HAP-1 (cell line): ENCODE measurements at regions not wholly inside any gene's neighbourhood (a gene's known extent, or its start where the extent isn't known, plus 50 kb on each side); places are given as distances from the start of the nearest gene placed in this dataset.
A peak's percentile ranks its signal among the peaks of the same experiment; 100 is the strongest.

Experiments
- DNase-seq, 2 experiments: peaks; one replicate each; pipeline ENCODE4 v3.0.0-alpha.2; 2016 to 2020; ENCODE audit warnings: low spot score in 2 of 2
- H3K27me3 ChIP-seq: fragments of 250-450 bp; sonication (Bioruptor Pico); 2 replicates; pipeline ENCODE4 v1.5.1; 2020; ENCODE audit warnings: low read depth, mild to moderate bottlenecking, moderate library complexity
- H3K36me3 ChIP-seq: fragments of 250-450 bp; sonication (Bioruptor Pico); replicated peaks from 2 replicates; pipeline ENCODE4 v1.5.1; 2020; ENCODE audit warnings: mild to moderate bottlenecking
- H3K4me1 ChIP-seq: fragments of 250-450 bp; sonication (Bioruptor Pico); 2 replicates; pipeline ENCODE4 v1.5.1; 2020; ENCODE audit warnings: mild to moderate bottlenecking
- H3K4me3 ChIP-seq: fragments of 250-450 bp; sonication (Bioruptor Pico); 2 replicates; pipeline ENCODE4 v1.5.1; 2020; ENCODE audit warnings: mild to moderate bottlenecking, moderate library complexity
- H3K9me3 ChIP-seq: fragments of 250-450 bp; sonication (Bioruptor Pico); 2 replicates; pipeline ENCODE4 v1.5.1; 2020; ENCODE audit warnings: mild to moderate bottlenecking, moderate library complexity
- in situ Hi-C: fragments of 300-500 bp; cut with MboI; formaldehyde crosslinking; loops from 3 replicates; pipeline ENCODE4 v1.14.3; 2020; ENCODE audit warnings: low sequenced_read_pairs, inconsistent platforms, mixed read lengths

DNA sequence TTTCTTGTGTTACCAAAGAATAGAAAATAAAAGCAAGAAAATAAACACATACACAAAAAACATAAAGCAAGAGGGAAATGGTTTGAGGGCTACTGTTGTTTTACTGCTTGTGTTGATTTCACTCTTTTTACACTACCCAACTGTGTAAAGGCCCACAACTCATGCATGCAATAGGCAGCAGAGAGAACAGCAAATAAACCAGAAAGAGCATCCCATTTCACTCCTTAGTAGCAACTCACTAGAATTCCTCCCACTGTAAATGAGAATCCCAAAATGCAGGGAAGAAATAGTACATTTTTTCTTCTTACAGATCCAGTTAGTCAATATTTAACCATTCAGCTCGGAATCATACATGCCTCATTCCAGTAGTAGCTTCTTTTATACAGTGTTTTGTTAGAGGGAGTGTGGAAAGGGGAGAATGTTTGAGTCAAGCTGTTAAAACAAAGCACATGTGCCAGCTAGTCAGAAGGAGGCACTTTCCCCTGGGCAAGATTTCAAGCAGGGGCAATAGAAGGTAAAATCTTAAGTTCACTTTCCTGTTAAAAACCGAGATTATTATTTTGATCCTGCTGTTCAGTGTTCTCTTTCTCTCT lies 147.2 kb upstream of the FAM98A start:
- no peak overlapping the region for H3K4me3 ChIP-seq
- no peaks in the 10 kb centered on the region for H3K9me3 ChIP-seq
- H3K4me1 ChIP-seq: no peaks in the 10 kb centered on the region
- in situ Hi-C loops: no loop called here
- DNase-seq: no peak
- no peaks in the 10 kb centered on the region for H3K27me3 ChIP-seq
- H3K36me3 ChIP-seq: no peaks in the 10 kb centered on the region

DNA sequence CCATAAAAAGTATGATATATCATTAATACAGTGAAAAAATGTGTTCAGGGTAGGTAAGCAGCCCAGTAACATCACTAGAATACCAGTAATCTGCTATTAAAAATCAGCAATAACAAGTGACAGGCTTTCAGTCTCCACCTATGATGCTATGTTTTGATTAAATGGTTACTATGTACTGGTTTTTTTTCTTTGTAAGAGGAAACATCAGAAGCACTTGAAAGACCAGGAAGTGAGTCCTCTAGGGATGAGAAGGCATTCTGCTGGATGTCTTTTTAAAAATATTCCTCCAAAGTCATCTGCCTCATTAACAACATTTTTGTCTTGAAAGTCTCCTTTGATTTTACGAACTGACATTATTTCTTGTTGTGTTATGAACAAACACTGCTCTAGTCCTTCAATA lies 136.0 kb upstream of the FAM98A start:
- in situ Hi-C loops: no loop called here

DNA sequence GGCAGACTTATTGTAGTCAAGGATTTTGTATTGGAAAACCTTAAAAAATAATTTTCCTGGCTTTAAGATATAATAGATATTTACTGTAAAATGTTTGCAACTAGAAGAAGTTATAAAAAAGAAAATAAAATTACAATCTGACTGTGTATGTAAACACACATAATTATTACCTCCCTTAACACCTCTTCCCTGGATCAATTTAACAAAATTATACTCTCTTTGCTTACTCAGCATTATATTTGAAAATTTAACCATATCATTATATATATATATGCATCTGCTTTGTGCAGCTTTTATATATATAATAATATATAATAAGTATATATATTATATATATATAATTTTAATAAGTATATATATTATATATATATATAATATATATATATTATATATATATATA lies 131.7 kb upstream of the FAM98A start:
- H3K27me3 ChIP-seq: no peaks in the 10 kb centered on the region
- DNase-seq: no peak

More for the DNA sequence above, 136.0 kb upstream of the FAM98A start:
- Histone ChIP-seq H3K9me3 (no peaks in the 10 kb centered on the region), H3K4me3 (no peak overlapping the region), H3K27me3 (no peaks in the 10 kb centered on the region), H3K36me3 (no peaks in the 10 kb centered on the region), H3K4me1 (no peaks in the 10 kb centered on the region)
- no peak for DNase-seq

DNA sequence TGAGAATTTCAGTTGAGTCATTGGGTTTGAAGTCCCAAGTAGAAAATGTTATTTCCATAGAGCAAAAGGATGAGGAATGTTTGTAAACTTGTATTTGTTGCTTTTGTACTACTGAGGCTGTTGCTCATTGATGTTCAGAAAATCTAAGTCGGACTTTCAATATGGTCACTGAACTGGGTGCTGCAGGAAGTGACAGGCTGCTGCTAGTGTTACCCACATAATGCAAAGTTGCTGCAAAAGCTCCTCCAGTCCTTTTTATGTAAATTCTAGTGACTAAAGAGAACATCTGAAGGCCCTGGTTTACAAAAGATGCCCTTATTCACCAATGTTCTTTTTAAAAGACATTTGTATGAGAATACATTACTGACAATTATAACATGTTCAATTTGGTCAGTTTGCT lies 131.1 kb upstream of the FAM98A start:
- no peak for DNase-seq
- Histone ChIP-seq H3K36me3 (no peaks in the 10 kb centered on the region), H3K27me3 (no peaks in the 10 kb centered on the region), H3K4me3 (no peak overlapping the region), H3K9me3 (no peaks in the 10 kb centered on the region), H3K4me1 (no peaks in the 10 kb centered on the region)
- in situ Hi-C loops: no loop called here

More for the DNA sequence above, 131.7 kb upstream of the FAM98A start:
- no peak overlapping the region for H3K4me3 ChIP-seq
- H3K4me1 ChIP-seq: no peaks in the 10 kb centered on the region
- in situ Hi-C loops: no loop called here
- no peaks in the 10 kb centered on the region for H3K36me3 ChIP-seq
- H3K9me3 ChIP-seq: no peaks in the 10 kb centered on the region

DNA sequence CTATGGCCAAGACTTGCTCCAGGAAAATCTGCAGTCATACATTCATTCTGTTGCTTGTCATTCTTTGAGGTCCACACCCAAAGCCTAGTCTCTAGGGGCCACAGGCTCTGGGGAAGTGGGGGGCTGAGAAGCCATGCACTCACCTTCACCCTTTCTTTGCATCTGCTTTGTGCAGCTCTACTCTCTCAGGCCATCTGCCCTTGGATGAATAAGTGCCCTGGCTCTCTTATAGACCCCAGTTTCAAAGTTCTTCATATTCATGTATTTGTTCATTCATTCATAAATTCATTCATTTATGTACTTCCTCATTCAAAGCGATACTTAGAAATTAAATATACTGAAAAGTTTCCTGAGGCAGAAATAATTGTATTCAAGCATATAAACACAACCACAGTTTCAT lies 130.3 kb upstream of the FAM98A start:
- H3K36me3 ChIP-seq: no peaks in the 10 kb centered on the region
- no peak for DNase-seq
- in situ Hi-C loops: no loop called here
- H3K4me1 ChIP-seq: no peaks in the 10 kb centered on the region
- no peak overlapping the region for H3K4me3 ChIP-seq
- H3K9me3 ChIP-seq: no peaks in the 10 kb centered on the region
- no peaks in the 10 kb centered on the region for H3K27me3 ChIP-seq

DNA sequence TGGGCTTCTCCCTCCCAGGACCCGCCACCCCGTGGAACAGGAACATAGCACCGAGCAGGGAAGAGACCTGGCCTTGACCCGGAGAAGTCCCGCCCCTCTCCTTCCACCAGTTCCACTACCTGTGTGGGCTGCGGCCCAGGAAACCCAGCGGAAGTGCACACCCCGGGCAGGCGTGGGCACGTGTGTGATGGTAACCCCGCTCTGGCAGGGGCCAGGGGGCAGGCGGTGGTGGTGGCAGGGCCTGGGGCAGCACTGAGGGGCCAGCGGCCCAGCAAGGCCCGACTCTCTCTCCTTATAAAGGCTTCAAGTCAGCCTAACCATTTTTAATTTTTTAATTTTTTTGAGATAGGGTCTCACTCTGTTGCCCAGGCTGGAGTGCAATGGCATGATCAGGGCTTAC lies 129.0 kb upstream of the FAM98A start:
- no peaks in the 10 kb centered on the region for H3K9me3 ChIP-seq
- H3K27me3 ChIP-seq: no peaks in the 10 kb centered on the region
- in situ Hi-C loops: no loop called here
- no peaks in the 10 kb centered on the region for H3K4me1 ChIP-seq
- no peaks in the 10 kb centered on the region for H3K36me3 ChIP-seq
- H3K4me3 ChIP-seq: no peak overlapping the region
- no peak for DNase-seq

DNA sequence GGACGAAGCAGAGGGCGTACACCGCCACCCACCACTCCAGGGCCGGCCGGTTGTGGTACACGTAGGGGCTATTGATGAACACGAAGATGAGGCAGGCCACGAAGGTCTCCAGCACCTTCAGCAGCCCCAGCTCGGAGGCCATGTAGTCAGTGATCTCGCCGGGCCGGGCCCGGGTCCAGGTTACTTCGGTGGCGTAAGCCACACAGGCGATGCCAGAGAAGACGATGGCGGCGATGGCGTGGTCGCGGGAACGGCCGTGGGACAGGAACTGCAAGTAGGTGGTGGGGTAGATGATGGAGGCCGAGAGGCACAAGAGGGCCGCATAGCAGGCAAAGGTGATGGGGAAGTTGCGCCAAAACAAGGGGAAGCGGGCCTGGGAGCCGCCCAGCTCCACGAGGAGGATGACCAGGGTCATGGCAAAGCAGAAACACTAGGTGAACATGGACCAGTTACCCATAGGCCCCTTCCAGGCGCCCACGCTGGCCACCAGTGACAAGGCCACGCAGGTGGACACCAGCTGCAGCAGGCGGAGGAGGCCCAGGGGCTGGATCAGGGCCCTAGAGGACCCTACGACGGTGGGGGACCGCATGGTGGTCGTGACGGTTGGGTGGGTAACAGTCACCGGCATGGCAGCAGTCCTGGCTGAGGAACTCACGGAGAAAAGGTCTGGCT lies 128.4 kb upstream of the FAM98A start:
- Histone ChIP-seq H3K4me1 (no peaks in the 10 kb centered on the region), H3K27me3 (no peaks in the 10 kb centered on the region), H3K36me3 (no peaks in the 10 kb centered on the region), H3K4me3 (no peak overlapping the region), H3K9me3 (no peaks in the 10 kb centered on the region)
- no peak for DNase-seq
- in situ Hi-C loops: no loop called here

DNA sequence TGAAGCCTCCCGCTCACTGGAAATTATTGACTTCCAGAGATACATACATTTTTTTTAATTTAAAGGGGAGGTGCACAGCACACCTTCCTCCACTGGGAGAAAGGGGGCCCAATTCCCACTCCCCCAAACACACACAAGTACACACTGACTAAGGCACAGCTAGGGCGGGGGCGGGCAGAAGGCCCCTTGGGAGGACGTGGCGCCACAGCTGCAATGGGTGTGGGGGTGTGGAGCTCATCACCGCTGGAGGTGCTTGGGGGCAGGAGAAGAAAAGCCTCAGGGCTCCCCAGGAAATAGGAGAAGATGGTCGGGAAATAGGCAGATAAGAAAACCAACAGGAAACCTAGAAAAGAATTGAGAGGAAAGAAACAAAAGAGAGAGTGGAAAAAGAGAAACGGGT lies 127.3 kb upstream of the FAM98A start:
- Histone ChIP-seq H3K4me1 (no peaks in the 10 kb centered on the region), H3K9me3 (no peaks in the 10 kb centered on the region), H3K36me3 (no peaks in the 10 kb centered on the region), H3K27me3 (no peaks in the 10 kb centered on the region), H3K4me3 (no peak overlapping the region)
- no peak for DNase-seq
- in situ Hi-C loops: no loop called here

DNA sequence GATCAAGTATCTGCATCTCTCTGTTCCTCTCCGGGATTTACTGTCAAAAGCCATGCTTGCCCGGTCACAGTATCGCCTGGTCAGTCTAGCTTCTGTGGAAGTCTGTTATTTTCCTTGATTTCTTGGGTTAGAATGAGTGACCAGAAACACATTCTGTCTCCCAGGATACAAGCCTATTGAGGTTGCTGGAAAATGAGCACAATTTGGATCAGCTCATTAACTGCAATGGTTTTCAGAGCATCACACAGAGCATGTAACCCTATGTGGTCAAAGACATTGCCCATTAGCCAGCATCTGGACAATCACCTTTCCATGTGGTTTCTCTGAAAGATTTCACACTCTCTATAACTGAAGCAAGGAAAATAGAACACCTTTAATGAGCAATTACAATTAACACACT lies 124.2 kb upstream of the FAM98A start:
- no peaks in the 10 kb centered on the region for H3K36me3 ChIP-seq
- no peaks in the 10 kb centered on the region for H3K27me3 ChIP-seq
- DNase-seq: no peak
- H3K9me3 ChIP-seq: no peaks in the 10 kb centered on the region
- H3K4me3 ChIP-seq: no peak overlapping the region
- in situ Hi-C loops: no loop called here
- H3K4me1 ChIP-seq: no peaks in the 10 kb centered on the region

DNA sequence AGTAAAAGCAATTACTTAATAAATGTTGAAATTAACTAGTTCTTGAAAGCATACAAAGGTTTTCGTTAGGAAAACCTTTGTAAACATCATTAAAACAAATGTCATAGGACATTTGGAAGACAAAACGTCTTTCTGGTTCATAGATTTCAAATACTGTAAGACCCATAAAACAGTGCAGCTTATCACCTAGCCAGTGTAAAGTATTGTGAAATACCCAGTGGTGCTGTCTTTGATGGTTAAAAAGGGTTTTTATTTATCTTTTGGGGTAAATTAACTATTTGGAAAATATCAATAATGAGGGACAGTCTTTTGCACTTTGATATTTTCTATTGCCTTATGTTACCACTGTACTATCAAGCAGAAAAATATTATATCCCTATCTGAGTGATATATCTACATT lies 120.0 kb upstream of the FAM98A start:
- 0 out of 2 replicates have a peak, but pooled peaks cover 2% of the 10 kb centered on the region for H3K27me3 ChIP-seq
- no peaks in the 10 kb centered on the region for H3K9me3 ChIP-seq
- H3K36me3 ChIP-seq: no peaks in the 10 kb centered on the region
- H3K4me1 ChIP-seq: no peaks in the 10 kb centered on the region
- in situ Hi-C loops: no loop called here
- DNase-seq: no peak
- H3K4me3 ChIP-seq: no peak overlapping the region

DNA sequence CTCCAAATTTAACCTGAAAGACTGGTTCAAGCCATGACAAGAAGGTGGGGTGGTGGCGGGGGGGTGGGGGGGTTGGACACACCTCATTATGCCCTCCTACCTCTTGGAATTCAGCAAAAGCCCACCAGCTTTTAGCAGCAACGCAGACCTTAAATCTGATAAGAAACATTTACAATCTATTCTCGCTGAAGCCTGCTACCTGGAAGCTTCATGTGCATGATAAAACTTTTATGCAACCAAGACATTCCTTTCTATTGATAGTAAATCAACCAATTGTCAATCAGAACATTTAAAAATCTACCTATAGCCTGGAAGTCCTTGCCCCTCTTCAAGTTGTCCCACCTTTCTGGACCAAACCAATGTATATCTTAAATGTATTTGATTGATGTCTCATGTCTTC lies 113.6 kb upstream of the FAM98A start:
- Histone ChIP-seq H3K36me3 (no peaks in the 10 kb centered on the region), H3K27me3 (0 out of 2 replicates have a peak, but pooled peaks cover 2% of the 10 kb centered on the region), H3K9me3 (no peaks in the 10 kb centered on the region), H3K4me1 (no peaks in the 10 kb centered on the region), H3K4me3 (no peak overlapping the region)
- in situ Hi-C loops: no loop called here
- DNase-seq: no peak

DNA sequence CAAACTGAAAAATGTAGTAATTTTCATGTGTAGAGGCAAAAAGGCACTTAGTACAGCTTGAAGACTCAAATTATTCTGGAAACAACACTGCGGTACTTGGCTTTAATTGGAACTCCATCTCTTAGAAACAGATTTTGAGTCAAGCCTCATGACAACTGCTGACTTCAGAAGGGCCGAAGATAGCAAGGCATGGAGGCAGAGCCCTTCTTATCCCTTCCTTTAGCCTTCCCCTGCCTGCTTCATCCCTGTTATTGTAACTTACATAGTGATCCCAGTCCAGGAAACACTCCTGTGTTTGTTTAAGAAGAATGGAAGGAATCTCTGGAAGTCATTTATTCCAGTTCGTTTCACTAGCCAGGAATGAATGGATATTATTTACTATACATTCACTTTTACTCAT lies 110.9 kb upstream of the FAM98A start:
- in situ Hi-C loops: no loop called here
- Histone ChIP-seq H3K9me3 (no peaks in the 10 kb centered on the region), H3K4me1 (no peaks in the 10 kb centered on the region), H3K4me3 (no peak overlapping the region), H3K36me3 (no peaks in the 10 kb centered on the region), H3K27me3 (0 out of 2 replicates have a peak, but pooled peaks cover 2% of the 10 kb centered on the region)
- DNase-seq: no peak

DNA sequence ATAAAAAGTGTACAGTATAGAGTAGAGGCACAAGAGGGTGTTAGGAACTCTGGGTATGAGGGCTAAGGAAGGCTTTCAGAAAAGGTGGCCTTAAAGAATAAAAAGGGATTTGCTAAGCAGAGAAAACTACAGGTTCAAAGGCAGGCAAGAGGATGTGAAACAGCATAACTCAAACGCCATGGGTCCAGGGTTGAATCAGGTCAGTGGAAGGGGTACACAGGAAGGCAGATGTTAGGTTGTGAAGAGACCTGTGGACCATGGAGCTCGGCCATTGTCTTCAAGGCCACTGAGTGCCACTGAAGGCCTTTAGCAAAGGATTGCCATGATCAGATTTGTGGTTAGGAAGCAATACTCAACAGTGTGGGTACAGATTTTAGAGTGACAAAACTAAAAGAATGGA lies 108.2 kb upstream of the FAM98A start:
- Histone ChIP-seq H3K27me3 (no peaks in the 10 kb centered on the region), H3K36me3 (no peaks in the 10 kb centered on the region), H3K9me3 (no peaks in the 10 kb centered on the region), H3K4me3 (no peak overlapping the region), H3K4me1 (peaks cover 2% of the 10 kb centered on the region)
- no peak for DNase-seq
- in situ Hi-C loops: no loop called here

DNA sequence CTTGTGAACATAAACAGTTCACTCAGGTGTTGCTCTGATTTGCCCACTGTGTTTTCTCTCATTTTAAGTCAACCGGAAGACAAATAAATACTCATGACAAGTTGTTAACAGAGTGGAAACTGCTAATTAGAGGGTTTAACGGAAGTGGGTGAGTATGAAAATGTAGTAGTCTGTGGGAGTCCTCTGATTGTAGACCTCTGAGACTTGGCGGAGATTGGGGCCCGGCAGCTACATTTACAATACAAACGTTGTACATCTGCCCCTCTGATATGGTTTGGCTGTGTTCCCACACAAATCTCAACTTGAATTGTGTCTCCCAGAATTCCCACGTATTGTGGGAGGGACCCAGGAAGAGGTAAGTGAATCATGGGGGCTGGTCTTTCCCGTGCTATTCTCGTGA lies 107.3 kb upstream of the FAM98A start:
- no peak for DNase-seq
- H3K36me3 ChIP-seq: no peaks in the 10 kb centered on the region
- in situ Hi-C loops: no loop called here
- H3K27me3 ChIP-seq: no peaks in the 10 kb centered on the region
- no peaks in the 10 kb centered on the region for H3K9me3 ChIP-seq
- no peak overlapping the region for H3K4me3 ChIP-seq
- peaks cover 2% of the 10 kb centered on the region for H3K4me1 ChIP-seq

DNA sequence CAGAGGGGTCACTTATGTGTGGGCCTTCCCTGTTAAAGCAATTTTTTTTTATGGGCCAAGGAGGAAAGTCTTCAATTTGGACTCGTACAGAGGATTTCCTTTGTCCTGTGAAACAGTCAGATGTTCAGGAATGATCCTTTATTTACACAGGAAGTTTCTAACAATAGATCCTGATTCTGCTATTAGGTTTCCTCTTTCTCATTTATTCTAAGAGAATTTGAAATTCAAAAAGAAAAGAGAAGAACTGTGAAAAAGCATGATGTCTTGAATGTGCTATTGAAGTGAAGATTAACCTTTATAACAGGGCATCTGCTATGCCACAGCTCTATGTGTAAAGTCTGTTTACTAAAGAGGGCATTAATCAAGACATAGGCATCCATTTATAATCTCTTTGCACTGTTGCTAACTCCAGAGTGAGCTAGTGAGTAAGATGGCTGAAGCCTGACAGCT lies 105.3 kb upstream of the FAM98A start:
- Histone ChIP-seq H3K4me3 (no peak overlapping the region), H3K36me3 (no peaks in the 10 kb centered on the region), H3K9me3 (no peaks in the 10 kb centered on the region), H3K27me3 (no peaks in the 10 kb centered on the region), H3K4me1 (peaks cover 2% of the 10 kb centered on the region)
- in situ Hi-C loops: no loop called here
- DNase-seq: peak in 1 of 2 experiments; percentile 64
